SK-N-SH (cell line): ENCODE measurements at regions not wholly inside any gene's neighbourhood (a gene's known extent, or its start where the extent isn't known, plus 50 kb on each side); places are given as distances from the start of the nearest gene placed in this dataset.

ENCODE experiments used
- CTCF ChIA-PET: fragments of 300-600, 350-600 bp; formaldehyde crosslinking; extraction: SDS; loops from one replicate; lab custom pipeline; 2021; lab: Yijun Ruan, JAX
- POLR2A ChIA-PET: fragments of 350-600 bp; sonication (Branson Sonifier 250); formaldehyde crosslinking; extraction: SDS; loops from one replicate; lab custom pipeline; 2020; ENCODE audit warnings: antibody characterized with exemption, inconsistent platforms; lab: Yijun Ruan, JAX
- DNase-seq: peaks from one replicate; pipeline ENCODE4 v3.0.0; 2012
- H2AFZ ChIP-seq: fragments of 200-600 bp; sonication (generic); 2 replicates; pipeline ENCODE4 v1.8.1; 2016; ENCODE audit warnings: antibody characterized with exemption, mild to moderate bottlenecking, low read depth
- H3F3A ChIP-seq: fragments of 200-600 bp; sonication (generic); replicated peaks from 2 replicates; pipeline ENCODE3; 2016; ENCODE audit warnings: antibody characterized with exemption, mild to moderate bottlenecking; ENCODE audit not compliant: insufficient read depth
- H3K27ac ChIP-seq, 2 experiments: fragments of 200-500 bp in 1 of 2; fragments of 200-600 bp in 1 of 2; sonication (Bioruptor generic) in 1 of 2; sonication (generic), shearing (Covaris generic) in 1 of 2; 2 replicates each; pipeline versions ENCODE4 v1.5.1 to v1.6.1; 2014 to 2016; ENCODE audit warnings: low read depth in 2 of 2, inconsistent platforms in 1 of 2, low read length in 1 of 2, mild to moderate bottlenecking in 1 of 2, mixed read lengths in 1 of 2
- H3K27me3 ChIP-seq: fragments of 200-600 bp; sonication (generic), shearing (Covaris generic); 2 replicates; pipeline ENCODE4 v1.6.1; 2016; ENCODE audit warnings: mixed run types; ENCODE audit not compliant: insufficient read depth
- H3K36me3 ChIP-seq, 2 experiments: fragments of 200-500 bp in 1 of 2; fragments of 200-600 bp in 1 of 2; sonication (Bioruptor generic) in 1 of 2; sonication (generic) in 1 of 2; replicated peaks in 1 of 2; 2 replicates each; pipeline versions ENCODE3 to v1.5.1; 2014 to 2016; ENCODE audit warnings: low read length in 1 of 2, mild to moderate bottlenecking in 1 of 2; ENCODE audit not compliant: insufficient read depth in 2 of 2, control insufficient read depth in 1 of 2
- H3K4me1 ChIP-seq, 2 experiments: fragments of 200-500 bp in 1 of 2; fragments of 200-600 bp in 1 of 2; sonication (Bioruptor generic) in 1 of 2; sonication (generic), shearing (Covaris generic) in 1 of 2; 2 replicates each; pipeline versions ENCODE4 v1.5.1 to v1.6.1; 2014 to 2016; ENCODE audit warnings: low read depth in 1 of 2, low read length in 1 of 2, mixed run types in 1 of 2; ENCODE audit not compliant: insufficient read depth in 2 of 2, control insufficient read depth in 1 of 2
- H3K4me2 ChIP-seq: fragments of 200-600 bp; sonication (generic), shearing (Covaris generic); 2 replicates; pipeline ENCODE4 v1.6.1; 2017; ENCODE audit warnings: mixed run types
- H3K4me3 ChIP-seq, 2 experiments: fragments of 200-500 bp in 1 of 2; fragments of 200-600 bp in 1 of 2; sonication (Bioruptor generic) in 1 of 2; sonication (generic), shearing (Covaris generic) in 1 of 2; 2 replicates each; pipeline versions ENCODE4 v1.5.1 to v1.8.1; 2014 to 2016; ENCODE audit warnings: low read depth in 2 of 2, inconsistent platforms in 1 of 2, low read length in 1 of 2, mild to moderate bottlenecking in 1 of 2, mixed read lengths in 1 of 2, moderate library complexity in 1 of 2
- H3K79me2 ChIP-seq: fragments of 200-600 bp; sonication (generic); 2 replicates; pipeline ENCODE4 v1.8.1; 2017; ENCODE audit warnings: mild to moderate bottlenecking; ENCODE audit not compliant: insufficient read depth
- H3K9ac ChIP-seq: fragments of 200-600 bp; sonication (generic); 2 replicates; pipeline ENCODE4 v1.6.1; 2017; ENCODE audit warnings: mixed run types
- H3K9me2 ChIP-seq: fragments of 200-600 bp; sonication (generic); 2 replicates; pipeline ENCODE4 v1.6.1; 2017; ENCODE audit warnings: mixed run types
- H3K9me3 ChIP-seq: fragments of 200-600 bp; sonication (generic); 2 replicates; pipeline ENCODE4 v1.6.1; 2017; ENCODE audit warnings: mixed run types, mild to moderate bottlenecking, moderate library complexity
- H4K20me1 ChIP-seq: fragments of 200-600 bp; sonication (generic); 2 replicates; pipeline ENCODE4 v1.6.1; 2017; ENCODE audit warnings: mild to moderate bottlenecking, mixed run types; ENCODE audit not compliant: insufficient read depth
- CHD2 ChIP-seq: fragments of 150-350 bp; IDR thresholded peaks from 2 replicates; pipeline ENCODE4 v1.6.1; 2018; ENCODE audit warnings: low read length; ENCODE audit not compliant: partially characterized antibody
- CTCF ChIP-seq: fragments of 200-600 bp; sonication (generic); IDR thresholded peaks from 2 replicates; pipeline ENCODE4 v1.6.1; 2017; ENCODE audit warnings: antibody characterized with exemption, mild to moderate bottlenecking, moderate library complexity
- EP300 ChIP-seq, 2 experiments: IDR thresholded peaks; 2 replicates each; pipeline versions ENCODE4 v1.4.0 to v1.6.1; 2012; ENCODE audit warnings: borderline replicate concordance in 1 of 2, low read depth in 1 of 2, low read length in 1 of 2
- EZH2phosphoT487 ChIP-seq: fragments of 200-600 bp; sonication (generic); IDR thresholded peaks from 2 replicates; pipeline ENCODE4 v1.6.1; 2017; ENCODE audit warnings: low read depth, mixed run types, mild to moderate bottlenecking, antibody characterized with exemption, moderate library complexity, borderline replicate concordance
- FOSL2 ChIP-seq: IDR thresholded peaks from 2 replicates; pipeline ENCODE4 v1.4.0; 2012; ENCODE audit warnings: low read depth, mild to moderate bottlenecking, moderate library complexity, borderline replicate concordance
- GATA2 ChIP-seq: sonication (generic); formaldehyde crosslinking; IDR thresholded peaks from 2 replicates; pipeline ENCODE4 v1.5.0; 2020; ENCODE audit warnings: mild to moderate bottlenecking, missing genetic modification reagents
- NRF1 ChIP-seq: IDR thresholded peaks from 2 replicates; pipeline ENCODE4 v1.6.1; 2012; ENCODE audit warnings: low read depth, mild to moderate bottlenecking, low read length
- PBX3 ChIP-seq: IDR thresholded peaks from 2 replicates; pipeline ENCODE4; 2012
- POLR2AphosphoS5 ChIP-seq: IDR thresholded peaks from 2 replicates; pipeline ENCODE4 v1.6.1; 2012; ENCODE audit warnings: low read depth, low read length
- TAF1 ChIP-seq: IDR thresholded peaks from 2 replicates; pipeline ENCODE4 v1.6.1; 2012; ENCODE audit warnings: low read depth, mild to moderate bottlenecking, low read length, moderate library complexity, borderline replicate concordance
- USF2 ChIP-seq: fragments of 150-350 bp; IDR thresholded peaks from 2 replicates; pipeline ENCODE4 v1.6.1; 2017; ENCODE audit warnings: antibody characterized with exemption, low read length, low read depth, borderline replicate concordance
- YY1 ChIP-seq: IDR thresholded peaks from 2 replicates; pipeline ENCODE4 v1.4.0; 2012; ENCODE audit warnings: low read depth, mild to moderate bottlenecking
- ZBTB33 ChIP-seq: IDR thresholded peaks from 2 replicates; pipeline ENCODE4 v1.4.0; 2012; ENCODE audit warnings: low read depth, borderline replicate concordance
- WGBS: methylation state at CpG from one replicate; pipeline ENCODE4 v1.1.6; 2017; ENCODE audit warnings: low lambda C conversion rate; 5-methylcytosine and 5-hydroxymethylcytosine counted together

- H3K4me1 ChIP-seq, result no peaks in the 10 kb centered on the region
- DNase-seq, result no peak
- H3K9ac ChIP-seq, result no peak overlapping the region
- H3K36me3 ChIP-seq, result no peaks in the 10 kb centered on the region
- no peaks in the 10 kb centered on the region for H4K20me1 ChIP-seq
- TF ChIP-seq TAF1, result no peak
- TF ChIP-seq USF2, result no peak
- TF ChIP-seq POLR2AphosphoS5, result no peak
- no peak for TF ChIP-seq EP300 (IDR thresholded peaks at IDR 0.05; ENCODE audit: borderline replicate concordance in 1 of 2, low read depth in 1 of 2, low read length in 1 of 2)
- no peak for TF ChIP-seq ZBTB33
- TF ChIP-seq FOSL2, result no peak
- TF ChIP-seq NRF1, result no peak
- no peak for TF ChIP-seq PBX3
- TF ChIP-seq CHD2, result no peak
- no peak for TF ChIP-seq EZH2phosphoT487
- TF ChIP-seq GATA2, result no peak
- no peak for TF ChIP-seq YY1
- TF ChIP-seq CTCF, result no peak; the same call in 1 of the 2 replicates
- H3F3A ChIP-seq, result no peaks in the 10 kb centered on the region
- 39% methylated on average over 3 of the region's 3 CpGs for WGBS
- no peak overlapping the region for H2AFZ ChIP-seq
- H3K9me3 ChIP-seq, result no peaks in the 10 kb centered on the region
- no peaks in the 10 kb centered on the region for H3K27me3 ChIP-seq
- no peaks in the 10 kb centered on the region for H3K79me2 ChIP-seq
- no peaks in the 10 kb centered on the region for H3K9me2 ChIP-seq
- H3K27ac ChIP-seq, result no peak overlapping the region
- ChIA-PET POLR2A (no interaction called here), CTCF (no interaction called here)
- no peak overlapping the region for H3K4me3 ChIP-seq
- H3K4me2 ChIP-seq, result no peak overlapping the region
These were observed 898.1 kb downstream of the EPHA4 start for GRCh38 chr2:220674033-220674432.
